Endothelial cell of umbilical vein (primary cell): ENCODE measurements at regions not wholly inside any gene's neighbourhood (a gene's known extent, or its start where the extent isn't known, plus 50 kb on each side); places are given as distances from the start of the nearest gene placed in this dataset.

Experiments
- BruUV-seq: library from RNA; stranded (reverse); fragments of 400-500 nt; replicated peaks from 2 replicates; lab custom pipeline; 2021; lab: Mats Ljungman, UMichigan
- CTCF ChIA-PET: fragments of 300-600, 350-600 bp; sonication (Branson Sonifier 250); formaldehyde crosslinking; loops from one replicate; lab custom pipeline; 2021; ENCODE audit warnings: antibody characterized with exemption, inconsistent platforms; lab: Charles Lee
- POLR2A ChIA-PET: fragments of 300-600, 350-600 bp; sonication (Branson Sonifier 250); formaldehyde crosslinking; loops from one replicate; lab custom pipeline; 2021; ENCODE audit warnings: antibody characterized with exemption, inconsistent platforms; lab: Charles Lee
- DNase-seq: peaks from one replicate; pipeline ENCODE4 v3.0.0-alpha.2; 2011; ENCODE audit warnings: low read depth, low spot score
- FAIRE-seq: peaks from 2 replicates; lab custom pipeline; 2011; peaks lifted over from hg19 to GRCh38; lab: Jason Lieb, UNC
- H2AFZ ChIP-seq: 2 replicates; pipeline ENCODE4 v1.6.0; 2012; ENCODE audit warnings: low read depth, low read length, control low read depth, inconsistent platforms
- H3K27ac ChIP-seq: 2 replicates; pipeline ENCODE4 v1.5.1; 2011; ENCODE audit warnings: low read depth, mild to moderate bottlenecking, control low read depth, low read length, moderate library complexity; ENCODE audit not compliant: insufficient read depth
- H3K27me3 ChIP-seq, 2 experiments: 2 replicates each; pipeline versions ENCODE4 v1.6.0 to v1.6.1; 2011; ENCODE audit warnings: low read length in 2 of 2, mixed read lengths in 1 of 2; ENCODE audit not compliant: control insufficient read depth in 2 of 2, insufficient read depth in 2 of 2
- H3K36me3 ChIP-seq, 2 experiments: 2 replicates in 1 of 2; 3 replicates in 1 of 2; pipeline ENCODE4 v1.5.1; 2011; ENCODE audit warnings: low read length in 2 of 2, mild to moderate bottlenecking in 1 of 2, moderate library complexity in 1 of 2; ENCODE audit not compliant: control insufficient read depth in 2 of 2, insufficient read depth in 2 of 2; ENCODE audit errors: extremely low read depth in 1 of 2
- H3K4me1 ChIP-seq: 3 replicates; pipeline ENCODE4 v1.5.1; 2011; ENCODE audit warnings: mild to moderate bottlenecking, low read length; ENCODE audit not compliant: control insufficient read depth, insufficient read depth; ENCODE audit errors: extremely low read depth
- H3K4me2 ChIP-seq: 2 replicates; pipeline ENCODE4 v1.6.1; 2011; ENCODE audit warnings: low read length, control low read depth, mixed read lengths; ENCODE audit not compliant: insufficient read depth
- H3K4me3 ChIP-seq, 3 experiments: fragments of 200-600 bp in 1 of 3; sonication (generic), shearing (Covaris generic) in 1 of 3; replicated peaks in 1 of 3; 2 replicates each; pipeline ENCODE4 v1.5.1; 2011 to 2016; ENCODE audit warnings: control low read depth in 3 of 3, low read length in 3 of 3, mild to moderate bottlenecking in 2 of 3, inconsistent platforms in 1 of 3, low read depth in 1 of 3, moderate library complexity in 1 of 3; ENCODE audit not compliant: insufficient read depth in 1 of 3
- H3K79me2 ChIP-seq: 2 replicates; pipeline ENCODE4 v1.6.0; 2012; ENCODE audit warnings: low read length, inconsistent platforms; ENCODE audit not compliant: control insufficient read depth, insufficient read depth
- H3K9ac ChIP-seq: replicated peaks from 2 replicates; pipeline ENCODE3; 2011; ENCODE audit warnings: low read length, control low read depth; ENCODE audit not compliant: insufficient read depth; ENCODE audit errors: extremely low read depth
- H3K9me1 ChIP-seq: replicated peaks from 3 replicates; pipeline ENCODE4 v1.6.0; 2011; ENCODE audit warnings: mild to moderate bottlenecking, low read length; ENCODE audit not compliant: control insufficient read depth, insufficient read depth; ENCODE audit errors: extremely low read depth
- H3K9me3 ChIP-seq: replicated peaks from 2 replicates; pipeline ENCODE4 v1.5.1; 2012; ENCODE audit warnings: low read length, inconsistent platforms; ENCODE audit not compliant: control insufficient read depth, insufficient read depth
- H4K20me1 ChIP-seq: replicated peaks from 2 replicates; pipeline ENCODE3; 2011; ENCODE audit warnings: mild to moderate bottlenecking, low read length; ENCODE audit not compliant: control insufficient read depth, insufficient read depth; ENCODE audit errors: extremely low read depth
- CTCF ChIP-seq, 2 donors: IDR thresholded peaks; 1 replicate in 1 of 2; 2 replicates in 1 of 2; pipeline ENCODE4 v1.5.1; 2011; ENCODE audit warnings: low read length in 2 of 2, mild to moderate bottlenecking in 2 of 2, moderate library complexity in 2 of 2, control low read depth in 1 of 2, inconsistent platforms in 1 of 2, low read depth in 1 of 2; ENCODE audit not compliant: insufficient read depth in 1 of 2; ENCODE audit errors: extremely low read depth in 1 of 2
- EZH2 ChIP-seq: IDR thresholded peaks from 2 replicates; pipeline ENCODE4 v1.6.1; 2012; ENCODE audit warnings: borderline replicate concordance, low read depth, mild to moderate bottlenecking, moderate library complexity, low read length, inconsistent platforms; ENCODE audit not compliant: severe bottlenecking
- FOS ChIP-seq: IDR thresholded peaks from 2 replicates; pipeline ENCODE4 v1.6.1; 2011; ENCODE audit warnings: mild to moderate bottlenecking, low read length, moderate library complexity, borderline replicate concordance; ENCODE audit not compliant: insufficient read depth
- GATA2 ChIP-seq: IDR thresholded peaks from 2 replicates; pipeline ENCODE4 v1.7.0; 2011; ENCODE audit warnings: low read depth, mild to moderate bottlenecking, moderate library complexity, mixed read lengths, low read length; ENCODE audit not compliant: insufficient read length, insufficient read depth
- JUN ChIP-seq: IDR thresholded peaks from 2 replicates; pipeline ENCODE4 v1.6.1; 2011; ENCODE audit warnings: borderline replicate concordance, low read depth; ENCODE audit not compliant: insufficient read length, insufficient read depth
- MAX ChIP-seq: IDR thresholded peaks from 2 replicates; pipeline ENCODE4 v1.6.1; 2011; ENCODE audit not compliant: insufficient read depth, insufficient read length
- MYC ChIP-seq: IDR thresholded peaks from one replicate; pipeline ENCODE4 v1.6.1; 2011; ENCODE audit warnings: mild to moderate bottlenecking, low read depth, low read length
- POLR2A ChIP-seq: IDR thresholded peaks from 2 replicates; pipeline ENCODE4 v1.6.1; 2012; ENCODE audit warnings: low read depth, mild to moderate bottlenecking, control low read depth, low read length
- POLR2AphosphoS5 ChIP-seq: IDR thresholded peaks from 2 replicates; pipeline ENCODE4 v1.6.1; 2012; ENCODE audit warnings: low read depth, mild to moderate bottlenecking, control low read depth, low read length, moderate library complexity; ENCODE audit not compliant: insufficient read depth
- dilution Hi-C: fragments of 300-500 bp; cut with MboI; formaldehyde crosslinking; loops from one replicate; pipeline ENCODE4 v1.15.0; 2019; ENCODE audit warnings: low sequenced_read_pairs; ENCODE audit not compliant: extremely low pct_ligation_motif_present
- intact Hi-C: fragments of 100-400 bp; cut with micrococcal nuclease; formaldehyde crosslinking; loops from one replicate; pipeline ENCODE4 v1.10.0; 2022

- Histone ChIP-seq H3K79me2 (no peaks in the 10 kb centered on the region), H2AFZ (no peak overlapping the region), H4K20me1 (no peaks in the 10 kb centered on the region), H3K4me3 (no peak overlapping the region), H3K9ac (no peak overlapping the region), H3K36me3 (no peaks in the 10 kb centered on the region), H3K9me1 (no peaks in the 10 kb centered on the region), H3K4me2 (no peak overlapping the region), H3K9me3 (no peaks in the 10 kb centered on the region), H3K4me1 (no peaks in the 10 kb centered on the region), H3K27me3 (peaks cover 6 to 7% of the 10 kb centered on the region in 2 experiments), H3K27ac (no peak overlapping the region)
- no TSS peak for BruUV-seq
- no peak for FAIRE-seq
- TF ChIP-seq JUN: no peak
- ChIA-PET CTCF (interaction anchor here (4.5 kb wide), 1 partner anchor 34 kb away, joined by 29 read pairs; no protein-coding TSS in a partner anchor), POLR2A (no interaction called here)
- intact Hi-C loops (no loop called here), dilution Hi-C loops (no loop called here)
- no peak for DNase-seq
Measured at GRCh38 chr17:77022766-77023165, 118.0 kb upstream of the SEC14L1 start.

- Histone ChIP-seq H3K9me1 (no peaks in the 10 kb centered on the region), H2AFZ (no peak overlapping the region), H3K4me2 (no peak overlapping the region), H3K79me2 (no peaks in the 10 kb centered on the region), H3K36me3 (no peaks in the 10 kb centered on the region), H3K4me3 (no peak overlapping the region), H4K20me1 (no peaks in the 10 kb centered on the region), H3K9me3 (no peaks in the 10 kb centered on the region), H3K4me1 (no peaks in the 10 kb centered on the region), H3K9ac (no peak overlapping the region), H3K27me3 (peaks cover 2 to 5% of the 10 kb centered on the region in 2 experiments), H3K27ac (no peak overlapping the region)
- dilution Hi-C loops (no loop called here), intact Hi-C loops (no loop called here)
- ChIA-PET CTCF (no interaction called here), POLR2A (no interaction called here)
- BruUV-seq: no TSS peak
- DNase-seq (no peak), FAIRE-seq (no peak)
- no peak for TF ChIP-seq CTCF (IDR thresholded peaks at IDR 0.05; ENCODE audit: extremely low read depth in 1 of 2, insufficient read depth in 1 of 2, low read depth in 1 of 2, low read length in 2 of 2)
- TF ChIP-seq MYC: no peak
- TF ChIP-seq JUN: no peak
- TF ChIP-seq MAX: no peak
- TF ChIP-seq POLR2A: no peak
- TF ChIP-seq POLR2AphosphoS5: no peak
- TF ChIP-seq EZH2: no peak
- TF ChIP-seq GATA2: no peak
- TF ChIP-seq FOS: no peak
Measured at GRCh38 chr17:77025781-77026180, 115.0 kb upstream of the SEC14L1 start.
